ENCODE measurements at regions not wholly inside any gene's neighbourhood (a gene's known extent, or its start where the extent isn't known, plus 50 kb on each side); places are given as distances from the start of the nearest gene placed in this dataset.

DNA sequence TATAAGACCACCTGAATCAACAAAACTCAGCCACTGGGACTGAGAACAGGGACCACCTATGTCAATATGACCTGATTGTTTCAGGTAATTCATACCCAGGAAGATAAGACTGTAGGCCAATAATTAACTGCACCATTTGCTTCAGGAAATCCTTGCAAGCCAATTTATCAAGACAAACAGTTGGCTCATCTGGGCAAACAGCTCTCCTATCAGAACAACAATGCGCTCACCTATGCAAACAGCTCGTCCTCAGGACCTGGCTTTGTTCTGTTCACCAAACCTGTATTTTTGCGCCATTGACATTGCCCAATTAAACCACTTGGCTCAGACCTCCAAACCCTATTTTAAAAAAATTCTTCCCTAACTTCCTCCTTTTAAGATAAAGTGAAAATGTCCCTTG lies 92.3 kb upstream of the MARCHF11 start (continued):
- TF ChIP-seq ELF4 (CRISPR knock-in tag; IDR thresholded peaks at IDR 0.05; ENCODE audit: low read depth) (no peak), FOXJ3 (CRISPR knock-in tag; IDR thresholded peaks at IDR 0.05; ENCODE audit: borderline replicate concordance) (no peak), ZBTB43 (CRISPR knock-in tag; IDR thresholded peaks at IDR 0.05) (no peak), NFYB (CRISPR knock-in tag; conservative IDR thresholded peaks at IDR 0.05; ENCODE audit: low read depth) (no peak)
- TF ChIP-seq, protein P1, sequence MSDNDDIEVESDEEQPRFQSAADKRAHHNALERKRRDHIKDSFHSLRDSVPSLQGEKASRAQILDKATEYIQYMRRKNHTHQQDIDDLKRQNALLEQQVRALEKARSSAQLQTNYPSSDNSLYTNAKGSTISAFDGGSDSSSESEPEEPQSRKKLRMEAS (CRISPR knock-in tag; IDR thresholded peaks at IDR 0.05) = no peak

DNA sequence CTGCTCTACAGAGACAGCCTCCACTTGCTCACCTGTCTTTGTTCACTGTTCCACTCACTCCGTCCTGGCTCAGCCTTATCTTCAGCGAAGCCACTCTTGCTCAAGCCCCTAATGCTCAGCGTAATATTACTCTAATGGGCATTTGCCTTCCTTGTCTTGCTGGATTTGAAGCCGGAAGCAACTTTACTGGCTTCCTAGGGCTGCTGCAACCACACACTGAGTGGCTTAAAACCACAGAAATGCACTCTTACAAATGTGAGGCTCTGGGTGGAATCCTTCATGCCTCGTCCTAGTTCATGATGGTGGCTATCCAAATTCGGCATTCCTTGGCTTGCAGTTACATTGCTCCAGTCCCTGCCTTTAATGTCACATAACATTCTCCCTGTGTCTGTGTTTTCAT lies 85.5 kb upstream of the MARCHF11 start:
- Mint-ChIP-seq H3K27ac (no peak overlapping the region), H3K27me3 (ENCODE audit: low read depth) (no peaks in the 10 kb centered on the region), H3K4me3 (no peak overlapping the region), H3K36me3 (no peaks in the 10 kb centered on the region), H3K4me1 (no peaks in the 10 kb centered on the region), H3K9me3 (no peaks in the 10 kb centered on the region)
- ChIA-PET POLR2A (no interaction called here), CTCF (no interaction called here)
- DNase-seq (ENCODE audit: low spot score) (no peak), ATAC-seq (no peak)
- TF ChIP-seq OVOL2 (CRISPR knock-in tag; IDR thresholded peaks at IDR 0.05; ENCODE audit: borderline replicate concordance) (no peak), NFE2L1 (CRISPR knock-in tag; IDR thresholded peaks at IDR 0.05) (no peak), MXD4 (CRISPR knock-in tag; IDR thresholded peaks at IDR 0.05; ENCODE audit: borderline replicate concordance) (no peak), CREM (CRISPR knock-in tag; IDR thresholded peaks at IDR 0.05) (no peak), ZNF317 (CRISPR knock-in tag; IDR thresholded peaks at IDR 0.05; ENCODE audit: borderline replicate concordance, low read depth) (no peak), GABPB1 (CRISPR knock-in tag; IDR thresholded peaks at IDR 0.05) (no peak), ZNF121 (CRISPR knock-in tag; IDR thresholded peaks at IDR 0.05) (no peak), GRHL2 (CRISPR knock-in tag; IDR thresholded peaks at IDR 0.05; ENCODE audit: insufficient replicate concordance, severe bottlenecking) (no peak), ZNF138 (CRISPR knock-in tag; conservative IDR thresholded peaks at IDR 0.05) (no peak), MYBL2 (CRISPR knock-in tag; IDR thresholded peaks at IDR 0.05) (no peak), NFYB (CRISPR knock-in tag; conservative IDR thresholded peaks at IDR 0.05; ENCODE audit: low read depth) (no peak), JAZF1 (CRISPR knock-in tag; IDR thresholded peaks at IDR 0.05) (no peak), PRRX2 (CRISPR knock-in tag; IDR thresholded peaks at IDR 0.05) (no peak), SOX15 (CRISPR knock-in tag; IDR thresholded peaks at IDR 0.05) (no peak), NFATC4 (CRISPR knock-in tag; IDR thresholded peaks at IDR 0.05) (no peak), FOXP1 (CRISPR knock-in tag; IDR thresholded peaks at IDR 0.05; ENCODE audit: borderline replicate concordance) (no peak)
- TF ChIP-seq, protein P2, sequence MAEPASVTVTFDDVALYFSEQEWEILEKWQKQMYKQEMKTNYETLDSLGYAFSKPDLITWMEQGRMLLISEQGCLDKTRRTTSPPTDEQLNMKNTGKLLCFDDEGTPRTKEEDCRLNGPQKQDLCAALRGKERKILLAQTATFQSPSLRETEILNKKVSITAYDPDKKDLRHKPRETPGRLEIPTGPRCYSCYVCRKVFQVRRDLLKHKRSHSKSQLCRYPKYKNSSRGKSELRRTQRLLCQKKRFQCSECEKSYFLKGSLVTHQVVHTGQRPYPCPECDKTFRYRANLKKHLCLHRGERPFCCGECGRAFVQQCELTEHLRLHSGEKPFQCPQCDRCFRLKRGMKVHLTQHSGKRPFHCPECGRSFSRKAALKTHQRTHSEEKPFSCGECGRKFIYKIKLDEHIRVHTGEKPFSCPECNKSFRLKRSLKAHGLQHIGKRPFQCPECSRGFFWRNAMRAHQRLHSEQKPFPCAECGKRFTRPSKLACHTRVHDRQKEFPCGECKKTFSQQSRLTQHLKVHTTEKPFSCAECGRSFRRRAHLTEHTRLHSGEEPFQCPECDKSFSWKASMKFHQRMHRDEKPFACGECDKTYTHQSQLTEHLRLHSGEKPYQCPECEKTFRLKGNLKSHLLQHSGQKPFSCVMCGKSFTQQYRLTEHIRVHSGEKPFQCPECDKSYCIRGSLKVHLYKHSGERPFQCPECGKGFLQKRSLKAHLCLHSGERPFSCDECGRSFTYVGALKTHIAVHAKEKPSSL (CRISPR knock-in tag; conservative IDR thresholded peaks at IDR 0.05) = no peak
- TF ChIP-seq, protein P3, sequence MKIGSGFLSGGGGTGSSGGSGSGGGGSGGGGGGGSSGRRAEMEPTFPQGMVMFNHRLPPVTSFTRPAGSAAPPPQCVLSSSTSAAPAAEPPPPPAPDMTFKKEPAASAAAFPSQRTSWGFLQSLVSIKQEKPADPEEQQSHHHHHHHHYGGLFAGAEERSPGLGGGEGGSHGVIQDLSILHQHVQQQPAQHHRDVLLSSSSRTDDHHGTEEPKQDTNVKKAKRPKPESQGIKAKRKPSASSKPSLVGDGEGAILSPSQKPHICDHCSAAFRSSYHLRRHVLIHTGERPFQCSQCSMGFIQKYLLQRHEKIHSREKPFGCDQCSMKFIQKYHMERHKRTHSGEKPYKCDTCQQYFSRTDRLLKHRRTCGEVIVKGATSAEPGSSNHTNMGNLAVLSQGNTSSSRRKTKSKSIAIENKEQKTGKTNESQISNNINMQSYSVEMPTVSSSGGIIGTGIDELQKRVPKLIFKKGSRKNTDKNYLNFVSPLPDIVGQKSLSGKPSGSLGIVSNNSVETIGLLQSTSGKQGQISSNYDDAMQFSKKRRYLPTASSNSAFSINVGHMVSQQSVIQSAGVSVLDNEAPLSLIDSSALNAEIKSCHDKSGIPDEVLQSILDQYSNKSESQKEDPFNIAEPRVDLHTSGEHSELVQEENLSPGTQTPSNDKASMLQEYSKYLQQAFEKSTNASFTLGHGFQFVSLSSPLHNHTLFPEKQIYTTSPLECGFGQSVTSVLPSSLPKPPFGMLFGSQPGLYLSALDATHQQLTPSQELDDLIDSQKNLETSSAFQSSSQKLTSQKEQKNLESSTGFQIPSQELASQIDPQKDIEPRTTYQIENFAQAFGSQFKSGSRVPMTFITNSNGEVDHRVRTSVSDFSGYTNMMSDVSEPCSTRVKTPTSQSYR (CRISPR knock-in tag; IDR thresholded peaks at IDR 0.05) = no peak

Data from WTC11 (cell line).